GM12865 (cell line): ENCODE measurements at regions not wholly inside any gene's neighbourhood (a gene's known extent, or its start where the extent isn't known, plus 50 kb on each side); places are given as distances from the start of the nearest gene placed in this dataset.

Source experiments
- DNase-seq: peaks from one replicate; pipeline ENCODE4 v3.0.0; 2010; ENCODE audit warnings: low read depth
- H3K4me3 ChIP-seq: 2 replicates; pipeline ENCODE4 v1.5.1; 2011; ENCODE audit warnings: mild to moderate bottlenecking, low read depth, low read length, control low read depth
- TF ChIP-seq, protein P1 (sequence below): IDR thresholded peaks from 2 replicates; pipeline ENCODE4 v1.5.1; 2011; ENCODE audit warnings: low read length, control low read depth, low read depth, inconsistent platforms; ENCODE audit not compliant: insufficient read depth; ENCODE audit errors: missing control alignments

DNA sequence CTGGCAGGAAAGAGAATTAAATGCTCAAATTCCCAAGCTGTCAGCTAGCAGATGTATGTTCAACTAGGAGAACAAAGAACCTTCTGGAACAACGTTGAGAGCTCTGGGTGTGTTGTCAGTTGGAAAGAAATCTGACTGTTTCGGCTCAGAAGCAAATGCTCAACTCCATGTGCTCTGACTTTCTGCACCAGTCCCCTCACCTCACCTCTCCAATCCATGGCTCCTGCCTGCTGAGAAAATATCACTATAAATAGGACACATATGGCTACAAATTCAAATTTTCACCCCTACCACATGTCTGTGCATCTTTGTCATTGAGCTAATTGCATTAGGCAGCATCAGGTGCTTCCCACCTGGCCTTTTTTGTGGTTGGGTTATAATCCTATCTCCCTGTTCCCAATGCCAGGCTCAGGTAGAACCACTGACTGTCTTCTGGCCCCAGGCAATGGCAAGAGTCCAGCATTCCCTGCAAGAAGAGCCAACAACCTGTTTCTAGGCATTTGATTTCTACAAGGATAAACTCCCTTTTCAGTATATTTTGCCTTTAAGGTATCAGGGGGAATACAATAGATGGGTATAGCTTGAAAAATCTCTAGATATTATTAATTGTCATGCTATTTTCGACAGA, 142.6 kb upstream of the LSM8 start:
- DNase-seq: no peak
- TF ChIP-seq, protein P1, sequence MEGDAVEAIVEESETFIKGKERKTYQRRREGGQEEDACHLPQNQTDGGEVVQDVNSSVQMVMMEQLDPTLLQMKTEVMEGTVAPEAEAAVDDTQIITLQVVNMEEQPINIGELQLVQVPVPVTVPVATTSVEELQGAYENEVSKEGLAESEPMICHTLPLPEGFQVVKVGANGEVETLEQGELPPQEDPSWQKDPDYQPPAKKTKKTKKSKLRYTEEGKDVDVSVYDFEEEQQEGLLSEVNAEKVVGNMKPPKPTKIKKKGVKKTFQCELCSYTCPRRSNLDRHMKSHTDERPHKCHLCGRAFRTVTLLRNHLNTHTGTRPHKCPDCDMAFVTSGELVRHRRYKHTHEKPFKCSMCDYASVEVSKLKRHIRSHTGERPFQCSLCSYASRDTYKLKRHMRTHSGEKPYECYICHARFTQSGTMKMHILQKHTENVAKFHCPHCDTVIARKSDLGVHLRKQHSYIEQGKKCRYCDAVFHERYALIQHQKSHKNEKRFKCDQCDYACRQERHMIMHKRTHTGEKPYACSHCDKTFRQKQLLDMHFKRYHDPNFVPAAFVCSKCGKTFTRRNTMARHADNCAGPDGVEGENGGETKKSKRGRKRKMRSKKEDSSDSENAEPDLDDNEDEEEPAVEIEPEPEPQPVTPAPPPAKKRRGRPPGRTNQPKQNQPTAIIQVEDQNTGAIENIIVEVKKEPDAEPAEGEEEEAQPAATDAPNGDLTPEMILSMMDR: no peak
- H3K4me3 ChIP-seq: no peak overlapping the region

DNA sequence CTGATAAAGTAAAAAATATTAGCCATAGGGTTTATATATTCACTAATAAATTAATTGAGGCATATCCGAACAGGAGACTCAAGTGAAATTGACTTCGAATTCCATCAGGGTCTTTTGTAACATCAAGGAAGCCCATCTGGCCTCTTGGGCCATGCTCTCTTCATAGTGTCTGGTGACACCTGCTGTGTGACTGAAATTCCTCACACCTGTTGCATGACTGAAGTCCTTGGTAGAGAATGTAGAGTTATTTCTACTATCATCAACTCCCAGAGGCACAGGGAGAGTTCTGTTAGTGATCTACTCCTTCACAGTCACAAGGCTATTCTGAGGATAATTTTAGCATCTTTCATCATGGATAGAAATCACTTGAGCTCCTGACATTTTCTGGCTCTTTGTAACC, 138.3 kb upstream of the LSM8 start:
- no peak for DNase-seq
- TF ChIP-seq, protein P1: no peak
- H3K4me3 ChIP-seq: no peak overlapping the region

DNA sequence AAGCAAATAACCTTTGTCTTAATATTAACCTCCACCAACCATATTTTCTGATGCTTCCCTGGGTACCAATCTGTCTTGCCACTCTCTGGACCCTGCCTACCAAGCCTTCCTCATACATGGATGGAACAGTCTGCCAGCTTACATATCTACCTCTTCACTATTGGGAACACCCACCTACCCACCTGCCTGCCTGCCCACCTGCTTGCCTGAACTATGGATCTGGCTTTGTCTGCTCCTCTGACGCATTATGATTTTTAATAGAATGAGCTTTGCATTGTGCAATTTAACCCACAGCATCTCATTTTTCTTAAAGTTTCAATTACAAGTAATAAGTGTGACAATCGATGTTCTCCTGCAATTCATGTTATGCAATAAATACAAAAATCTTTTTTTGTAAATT, 137.9 kb upstream of the LSM8 start:
- TF ChIP-seq, protein P1: no peak
- DNase-seq: no peak
- no peak overlapping the region for H3K4me3 ChIP-seq

DNA sequence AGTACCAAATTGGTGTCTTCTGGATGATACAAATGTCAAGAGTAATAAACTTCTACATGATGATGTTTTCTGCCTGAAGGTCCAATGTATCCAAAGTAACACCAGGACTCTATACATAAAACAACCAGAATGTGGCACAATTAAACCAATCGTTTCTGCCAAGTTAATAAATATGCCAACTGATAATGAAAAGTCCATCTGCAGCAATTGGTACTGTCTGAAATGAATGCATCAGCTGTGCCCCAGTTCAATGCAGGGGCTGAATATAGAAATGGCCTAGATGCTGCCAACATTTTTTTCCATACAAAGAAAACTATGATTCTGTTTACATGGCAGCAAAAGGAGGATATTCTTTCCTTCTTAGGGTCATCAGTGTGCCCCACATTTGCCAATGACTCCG, 137.2 kb upstream of the LSM8 start:
- DNase-seq: no peak
- TF ChIP-seq, protein P1: no peak
- H3K4me3 ChIP-seq: no peak overlapping the region

DNA sequence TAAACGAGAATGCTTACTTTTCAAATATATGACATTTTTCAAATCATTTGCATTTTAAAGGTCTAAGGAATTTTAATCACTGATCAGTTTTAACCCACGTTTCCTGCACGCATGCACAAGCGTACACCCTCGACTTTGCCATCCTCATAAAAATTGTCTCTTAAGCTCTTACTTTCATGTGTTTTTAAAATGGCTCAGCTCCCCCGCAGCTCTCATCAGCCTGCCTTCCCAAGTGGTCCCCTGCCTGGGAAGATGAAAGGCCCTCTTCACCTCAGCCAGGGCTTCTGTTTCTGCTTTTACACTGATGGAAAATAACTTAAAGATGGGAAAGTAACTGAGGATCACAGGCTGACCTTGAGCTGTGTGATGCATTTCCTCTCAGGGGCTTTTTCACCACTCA, 131.6 kb upstream of the LSM8 start:
- no peak for DNase-seq
- no peak overlapping the region for H3K4me3 ChIP-seq
- TF ChIP-seq, protein P1: no peak

DNA sequence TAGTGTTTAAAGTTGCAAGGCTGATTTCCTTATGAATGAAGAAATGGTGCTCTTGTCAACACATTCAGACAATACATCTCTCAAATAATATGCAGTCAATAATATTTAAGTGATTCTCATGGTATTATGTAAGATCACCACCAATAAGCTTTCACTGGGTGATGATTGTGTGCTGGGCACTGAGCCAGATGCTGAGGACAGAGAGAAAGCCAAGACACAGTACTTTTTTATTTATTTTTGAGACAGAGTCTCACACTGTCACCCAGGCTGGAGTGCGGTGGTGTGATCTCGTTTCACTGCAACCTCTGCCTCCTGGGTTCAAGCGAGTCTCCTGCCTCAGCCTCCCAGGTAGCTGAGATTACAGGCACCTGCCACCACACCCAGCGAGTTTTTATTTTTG, 130.6 kb upstream of the LSM8 start:
- H3K4me3 ChIP-seq: no peak overlapping the region
- no peak for DNase-seq
- TF ChIP-seq, protein P1: no peak

DNA sequence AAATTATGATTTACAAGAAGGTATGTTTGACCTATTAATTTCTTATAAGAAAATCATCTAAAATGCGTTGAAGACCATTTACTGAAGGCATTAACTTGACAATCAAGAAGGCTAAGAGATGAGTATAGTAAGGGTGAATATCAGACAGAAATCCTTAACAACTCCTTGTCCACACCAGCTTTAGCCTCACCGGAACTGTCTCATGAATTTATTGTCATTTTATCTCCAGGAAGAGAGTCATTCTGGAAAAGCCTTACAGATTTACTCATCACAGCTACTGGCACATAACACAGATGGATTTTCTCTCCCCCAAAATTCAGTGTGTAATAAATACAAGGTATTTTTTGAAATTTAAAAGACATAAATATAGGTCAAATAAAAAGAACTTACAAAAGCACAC, 129.4 kb upstream of the LSM8 start:
- TF ChIP-seq, protein P1: no peak
- no peak overlapping the region for H3K4me3 ChIP-seq
- DNase-seq: no peak
